Activated naive CD4-positive, alpha-beta T cell treated with anti-CD3 and anti-CD28 coated beads, Interleukin-2, amount 50 U/mL, for 72 hours (primary cell): ENCODE measurements at regions not wholly inside any gene's neighbourhood (a gene's known extent, or its start where the extent isn't known, plus 50 kb on each side); places are given as distances from the start of the nearest gene placed in this dataset.
A peak's percentile ranks its signal among the peaks of the same experiment; 100 is the strongest.

Experiments used
- ATAC-seq, 2 donors: fragments of 150-1000 bp; cut with Tn5 transposase; 2 replicates each; pipeline ENCODE4 v1.10.0; 2021; ENCODE audit warnings: mild to moderate bottlenecking in 2 of 2, moderate library complexity in 2 of 2
- DNase-seq, 2 donors: peaks; one replicate each; pipeline ENCODE4 v3.0.0; 2021 to 2022; ENCODE audit warnings: low spot score in 2 of 2
- H3K27ac Mint-ChIP-seq, 2 donors: one replicate each; pipeline ENCODE4 v1.8.0; 2022; ENCODE audit warnings: mild to moderate bottlenecking in 2 of 2, mixed read lengths in 2 of 2
- H3K36me3 Mint-ChIP-seq, 2 donors: one replicate each; pipeline ENCODE4 v1.8.0; 2022; ENCODE audit warnings: mixed read lengths in 2 of 2
- H3K9me3 Mint-ChIP-seq, 2 donors: one replicate each; pipeline ENCODE4 v1.8.0; 2022; ENCODE audit warnings: mixed read lengths in 2 of 2

DNA sequence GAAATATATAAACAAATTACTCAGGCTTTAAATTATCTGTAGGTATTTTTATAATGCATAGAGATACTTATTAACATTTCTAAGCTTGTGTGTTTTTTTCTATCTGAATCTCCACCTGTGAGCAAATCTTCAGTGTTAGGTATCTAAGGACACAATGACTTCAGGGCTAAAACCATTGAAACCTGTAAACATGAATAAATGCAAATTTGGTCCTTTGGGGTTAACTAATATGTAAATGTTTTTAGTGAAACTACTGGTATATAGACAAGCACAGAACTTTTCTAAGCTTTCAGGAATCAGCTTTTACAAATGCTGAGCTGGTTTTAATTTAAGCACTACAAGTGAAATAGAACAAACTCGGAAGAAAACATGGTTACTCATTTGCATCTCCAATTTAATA is 147.9 kb downstream of the FBXO8 start:
- DNase-seq: no peak
- H3K27ac Mint-ChIP-seq: no peak overlapping the region
- H3K36me3 Mint-ChIP-seq: no peaks in the 10 kb centered on the region
- no peaks in the 10 kb centered on the region for H3K9me3 Mint-ChIP-seq
- ATAC-seq: no peak

DNA sequence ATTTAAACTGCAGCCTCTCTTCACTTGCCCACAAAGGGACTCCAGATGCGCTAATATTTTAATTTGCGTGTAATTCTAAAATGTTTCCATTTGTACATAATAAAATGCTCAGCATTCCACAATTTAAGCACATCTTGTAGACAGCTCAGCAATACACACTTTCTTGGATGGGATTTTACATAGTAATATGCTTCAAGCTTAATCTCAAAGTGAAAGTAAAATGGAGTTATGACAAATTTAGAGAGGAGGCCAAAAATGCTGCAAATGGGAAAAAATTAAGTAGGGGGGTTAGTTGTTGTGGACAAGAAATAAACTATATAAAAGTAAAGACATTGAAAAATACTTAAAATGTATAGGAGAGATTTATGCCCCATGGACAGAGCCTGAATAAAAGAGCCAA is 149.1 kb downstream of the FBXO8 start:
- no peak overlapping the region for H3K27ac Mint-ChIP-seq
- ATAC-seq (no peak), DNase-seq (no peak)
- no peaks in the 10 kb centered on the region for H3K9me3 Mint-ChIP-seq
- H3K36me3 Mint-ChIP-seq: no peaks in the 10 kb centered on the region

DNA sequence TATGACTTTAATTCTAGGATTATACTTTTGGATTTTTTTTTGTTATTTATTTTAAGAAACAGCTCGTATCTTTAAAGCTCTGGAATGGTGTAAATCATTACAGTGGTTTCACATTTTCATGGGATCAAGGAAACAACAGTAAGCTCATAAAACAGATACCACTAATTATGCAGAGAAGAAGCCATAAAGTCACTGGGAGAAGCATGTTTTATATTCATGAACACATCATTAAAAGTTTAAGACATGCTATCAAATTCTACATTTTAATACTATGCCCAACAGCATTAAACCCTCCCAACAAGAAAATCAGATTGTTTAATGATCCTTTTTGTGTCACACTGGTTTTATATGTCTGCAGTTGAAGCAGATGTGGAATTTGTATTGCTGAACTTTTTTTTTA is 149.9 kb downstream of the FBXO8 start:
- DNase-seq (no peak), ATAC-seq (no peak)
- no peaks in the 10 kb centered on the region for H3K9me3 Mint-ChIP-seq
- H3K27ac Mint-ChIP-seq: no peak overlapping the region
- no peaks in the 10 kb centered on the region for H3K36me3 Mint-ChIP-seq

DNA sequence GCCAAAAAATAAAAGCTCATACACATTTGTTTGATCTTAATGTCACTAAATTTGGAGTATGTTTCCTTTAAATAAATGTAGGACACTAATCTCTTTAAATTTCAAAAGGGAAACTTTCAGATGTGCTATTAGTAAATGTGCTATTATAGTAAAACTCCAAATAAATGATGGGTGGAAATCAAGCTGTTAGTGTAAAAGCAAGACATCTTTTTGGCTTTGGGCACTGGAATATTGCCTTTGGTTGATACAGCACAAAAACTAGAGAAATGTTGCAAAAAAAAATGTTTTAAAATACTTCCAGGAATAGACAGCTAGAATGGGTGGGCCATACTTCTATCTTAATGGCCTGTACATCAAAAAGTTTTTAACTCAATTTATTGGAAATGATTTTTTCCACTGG is 151.6 kb downstream of the FBXO8 start:
- H3K27ac Mint-ChIP-seq: no peak overlapping the region
- no peaks in the 10 kb centered on the region for H3K36me3 Mint-ChIP-seq
- no peaks in the 10 kb centered on the region for H3K9me3 Mint-ChIP-seq
- ATAC-seq (no peak), DNase-seq (no peak)

DNA sequence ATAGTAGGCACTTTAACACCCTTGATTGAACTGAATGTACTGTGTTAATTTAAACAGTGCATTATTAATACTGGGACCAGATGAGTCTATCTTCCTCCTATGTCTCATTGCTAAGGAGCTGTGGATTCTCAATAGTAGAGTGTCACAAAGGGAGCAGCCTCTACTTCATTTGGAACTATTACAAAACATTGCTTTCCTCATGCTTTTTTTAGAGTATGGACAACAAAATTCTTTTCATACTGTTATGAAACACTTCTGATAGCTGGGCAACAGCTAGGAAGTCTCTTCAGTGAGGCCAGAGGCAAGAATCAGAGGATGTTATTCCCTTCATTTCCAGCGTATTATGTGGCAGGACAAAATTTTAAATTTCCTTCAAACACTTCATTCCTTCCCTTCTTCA is 160.8 kb downstream of the FBXO8 start:
- H3K9me3 Mint-ChIP-seq: no peaks in the 10 kb centered on the region
- H3K36me3 Mint-ChIP-seq: peaks cover 0 to 6% of the 10 kb centered on the region in 2 donors
- H3K27ac Mint-ChIP-seq: no peak overlapping the region
- DNase-seq (no peak), ATAC-seq (no peak)

DNA sequence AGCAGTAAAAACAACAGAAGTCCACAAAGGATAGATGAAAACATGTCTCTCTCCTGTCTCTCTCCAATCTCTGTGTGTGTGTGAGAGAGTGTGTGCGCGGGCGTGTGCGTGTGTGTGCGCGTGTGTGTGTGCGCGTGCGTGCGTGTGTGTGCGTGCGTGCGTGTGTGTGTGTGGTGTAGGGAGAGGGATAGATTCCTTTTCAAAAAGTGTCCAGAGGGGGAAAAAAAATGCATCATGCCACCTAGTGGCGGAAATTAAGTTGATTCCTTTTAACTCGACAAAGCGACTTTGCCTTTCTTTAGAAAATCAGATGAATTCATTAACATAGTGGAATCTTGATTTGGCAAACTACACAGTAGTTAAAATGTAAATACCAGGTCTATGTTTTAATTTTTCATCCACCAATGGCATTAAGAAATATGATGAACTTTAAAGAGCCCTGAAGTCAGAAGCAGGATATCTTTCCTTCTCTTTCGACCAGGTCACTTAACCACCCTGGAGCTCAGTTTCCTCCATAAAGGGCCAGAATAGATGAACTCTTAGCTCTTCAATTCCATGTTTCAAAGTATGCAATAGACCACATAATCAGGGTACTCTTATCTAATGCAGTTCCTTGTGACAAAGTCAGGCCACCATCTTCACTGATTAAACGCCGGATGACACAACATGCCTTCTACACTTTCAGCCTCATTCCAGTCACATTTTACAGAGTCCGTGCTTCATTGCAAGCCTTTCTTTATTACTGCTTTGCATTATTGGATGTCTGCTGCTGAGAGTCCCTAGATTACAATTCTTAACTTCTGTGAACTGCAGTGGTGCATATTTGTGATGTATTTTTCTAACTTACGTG is 162.8 kb downstream of the FBXO8 start:
- DNase-seq (peak in 1 of 2 donors; percentile 16), ATAC-seq (peak in 1 of 2 donors; percentile 71)
- no peaks in the 10 kb centered on the region for H3K9me3 Mint-ChIP-seq
- H3K27ac Mint-ChIP-seq: no peak overlapping the region
- H3K36me3 Mint-ChIP-seq: peaks cover 0 to 6% of the 10 kb centered on the region in 2 donors

DNA sequence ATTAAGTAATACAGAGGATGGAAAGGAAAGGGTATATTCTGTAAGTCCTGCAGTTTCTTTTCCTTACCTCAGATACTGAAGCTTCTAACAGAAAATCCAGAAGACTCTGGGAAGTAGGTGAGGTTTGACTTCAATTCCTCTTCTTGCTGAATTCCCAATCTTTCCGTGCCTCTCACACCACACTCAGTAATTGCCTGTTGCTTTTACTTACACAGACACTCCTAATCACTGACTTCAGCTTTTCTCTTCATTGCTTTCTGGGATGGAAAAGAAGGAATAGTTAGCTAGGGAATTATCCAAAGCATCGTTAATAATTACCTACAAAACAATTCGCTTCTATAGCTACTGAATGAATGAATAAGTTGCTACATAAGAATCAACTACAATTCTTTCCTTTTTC is 163.6 kb downstream of the FBXO8 start:
- H3K27ac Mint-ChIP-seq: no peak overlapping the region
- no peak for ATAC-seq
- no peaks in the 10 kb centered on the region for H3K9me3 Mint-ChIP-seq
- H3K36me3 Mint-ChIP-seq: peaks cover 0 to 6% of the 10 kb centered on the region in 2 donors
- no peak for DNase-seq

DNA sequence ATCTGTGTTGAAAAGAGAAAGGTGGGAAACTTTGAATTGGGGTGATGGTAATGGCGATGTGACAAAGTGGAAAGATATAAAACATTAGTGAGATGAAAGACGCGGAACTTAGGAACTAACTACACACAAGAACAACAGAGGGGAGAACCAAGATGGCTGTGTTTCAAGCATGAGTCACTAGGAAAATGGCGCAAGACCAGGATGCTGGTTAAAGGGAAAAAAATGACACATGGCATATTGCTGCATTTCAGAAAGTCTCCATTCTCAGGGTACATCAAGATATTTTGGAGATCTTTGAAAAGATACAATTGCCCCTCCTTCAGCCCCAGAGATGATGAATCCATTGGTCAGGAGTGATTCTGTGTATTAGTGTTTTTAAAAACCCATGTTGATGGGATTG is 164.4 kb downstream of the FBXO8 start:
- H3K9me3 Mint-ChIP-seq: no peaks in the 10 kb centered on the region
- H3K27ac Mint-ChIP-seq: no peak overlapping the region
- ATAC-seq (no peak), DNase-seq (no peak)
- H3K36me3 Mint-ChIP-seq: peaks cover 0 to 6% of the 10 kb centered on the region in 2 donors

DNA sequence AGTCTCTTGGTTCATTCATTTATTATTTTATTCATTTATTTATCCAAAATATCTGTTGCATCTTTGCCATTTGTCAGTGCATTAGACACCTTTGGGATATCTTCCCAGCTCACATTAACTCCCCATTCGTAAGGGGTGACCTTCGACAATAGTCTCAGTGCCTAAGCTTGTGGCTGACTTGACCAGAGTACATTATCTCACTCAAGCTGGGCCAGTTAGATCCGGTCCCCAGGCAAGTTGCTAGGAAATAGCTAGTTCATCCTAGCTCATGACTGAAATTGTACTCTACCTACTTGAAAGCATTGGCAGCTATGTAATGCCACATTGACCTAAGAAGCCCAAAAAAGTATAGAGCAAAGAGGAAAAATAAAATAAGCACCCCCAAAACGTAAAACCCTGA is 165.3 kb downstream of the FBXO8 start:
- ATAC-seq (no peak), DNase-seq (no peak)
- H3K27ac Mint-ChIP-seq: no peak overlapping the region
- H3K9me3 Mint-ChIP-seq: no peaks in the 10 kb centered on the region
- peaks cover 0 to 6% of the 10 kb centered on the region in 2 donors for H3K36me3 Mint-ChIP-seq

DNA sequence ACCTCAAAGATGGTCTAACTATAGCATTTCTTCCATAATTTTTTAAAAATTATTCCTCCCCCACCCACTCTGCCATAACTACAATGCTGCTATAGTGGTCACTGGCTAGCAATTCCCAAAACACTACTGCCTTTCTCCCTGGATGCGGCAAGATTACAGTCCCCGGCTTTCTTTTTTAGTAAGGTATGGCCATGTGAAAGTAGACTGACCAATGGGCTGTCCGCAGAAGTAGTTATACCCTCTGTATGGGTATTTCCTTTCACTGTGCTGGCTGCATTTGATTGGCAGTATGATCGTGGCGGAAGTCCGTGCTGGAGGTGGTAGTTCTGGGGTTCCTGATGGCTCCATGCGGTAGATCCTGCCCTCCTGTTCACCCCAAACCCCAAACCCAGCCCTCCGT is 166.0 kb downstream of the FBXO8 start:
- no peaks in the 10 kb centered on the region for H3K9me3 Mint-ChIP-seq
- no peak for ATAC-seq
- H3K36me3 Mint-ChIP-seq: peaks cover 0 to 6% of the 10 kb centered on the region in 2 donors
- DNase-seq: no peak
- no peak overlapping the region for H3K27ac Mint-ChIP-seq

DNA sequence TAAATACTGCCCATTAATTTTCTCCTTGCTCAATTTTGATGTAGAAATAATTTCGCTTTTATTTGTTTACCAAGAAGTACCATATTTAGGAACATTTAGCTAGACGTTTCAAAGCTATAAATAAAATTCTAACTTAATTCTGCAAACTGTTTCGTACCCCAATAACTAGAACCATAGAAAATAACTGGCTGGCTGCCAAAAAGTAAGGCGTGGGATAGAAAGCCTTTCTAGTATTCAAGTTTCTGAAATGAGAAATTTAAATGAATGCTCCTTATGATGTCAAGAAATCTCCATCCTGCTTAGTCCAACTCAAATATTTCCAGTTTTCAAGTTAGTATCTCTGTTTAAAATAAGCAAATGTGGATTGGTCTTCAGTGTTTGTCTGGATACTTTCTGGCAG is 167.4 kb downstream of the FBXO8 start:
- DNase-seq: no peak
- no peak for ATAC-seq
- Mint-ChIP-seq H3K36me3 (peaks cover 0 to 6% of the 10 kb centered on the region in 2 donors), H3K9me3 (no peaks in the 10 kb centered on the region), H3K27ac (no peak overlapping the region)

DNA sequence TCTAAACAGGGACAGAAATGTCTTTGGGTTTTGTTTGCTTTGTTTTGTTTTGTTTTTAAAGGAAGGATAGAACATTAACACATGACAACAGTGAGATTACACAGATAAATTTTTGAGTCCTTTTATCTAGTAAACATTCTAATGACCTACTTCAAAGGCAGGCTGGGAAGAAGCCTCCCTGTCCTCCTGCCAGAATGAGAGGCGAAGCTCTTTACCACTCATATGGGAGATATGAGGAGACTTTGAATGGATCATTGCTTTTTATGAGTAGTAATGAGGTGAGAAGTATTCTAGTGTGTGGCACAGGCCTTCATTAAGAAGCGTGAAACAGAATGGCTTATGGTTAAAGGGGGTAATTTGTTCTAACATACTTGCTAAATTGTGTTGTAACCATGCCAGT is 172.0 kb downstream of the FBXO8 start:
- Mint-ChIP-seq H3K9me3 (no peaks in the 10 kb centered on the region), H3K36me3 (no peaks in the 10 kb centered on the region), H3K27ac (no peak overlapping the region)
- DNase-seq: no peak
- no peak for ATAC-seq

DNA sequence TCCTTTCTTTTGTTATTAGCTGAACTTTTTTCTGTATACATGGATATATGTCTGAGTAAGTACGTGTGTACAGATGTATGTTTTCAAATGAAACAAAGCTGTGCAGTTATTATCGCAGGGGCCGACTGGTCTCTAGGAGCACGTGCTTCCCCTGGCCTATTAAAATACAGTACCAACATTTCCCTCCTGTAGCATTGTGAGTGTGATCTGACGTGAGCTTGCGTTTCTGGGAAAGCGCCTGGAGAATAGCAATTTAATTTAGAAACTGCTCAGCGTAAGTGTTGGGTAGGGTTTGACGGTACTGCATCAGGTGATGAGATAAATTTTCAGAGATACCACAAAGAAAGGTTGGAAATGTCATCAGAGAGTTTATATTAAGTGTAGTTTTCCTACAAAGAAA is 173.3 kb downstream of the FBXO8 start:
- DNase-seq: no peak
- ATAC-seq: no peak
- Mint-ChIP-seq H3K9me3 (no peaks in the 10 kb centered on the region), H3K36me3 (no peaks in the 10 kb centered on the region), H3K27ac (no peak overlapping the region)

DNA sequence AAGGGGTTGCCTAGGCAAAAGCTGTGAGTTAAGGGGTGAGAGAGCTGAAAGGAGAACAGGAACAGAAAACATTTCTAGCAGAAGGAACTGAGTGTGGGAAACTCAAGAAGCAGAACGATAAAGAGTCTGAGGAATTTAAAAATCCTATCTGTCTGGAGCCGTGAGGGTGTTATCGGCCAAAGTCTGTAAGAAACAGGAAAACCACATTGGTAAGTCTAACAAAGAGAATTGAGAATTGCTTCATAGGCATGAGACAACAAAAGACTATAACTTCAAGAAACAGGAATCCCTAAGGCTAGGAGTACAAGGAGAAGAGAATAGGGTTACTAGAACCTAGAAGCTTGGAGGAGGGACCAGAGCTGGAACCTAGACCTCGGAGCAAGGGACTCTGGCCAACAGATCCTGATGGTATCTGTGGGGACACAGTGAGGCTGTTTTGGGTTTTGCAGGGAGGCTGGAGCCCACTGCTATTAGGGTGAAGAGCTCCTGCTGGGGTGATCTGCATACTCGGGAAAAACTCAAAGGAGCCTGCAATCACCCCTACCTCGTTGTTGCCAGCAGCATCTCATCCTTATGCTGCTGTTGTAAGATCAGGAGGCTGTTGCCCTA is 175.6 kb downstream of the FBXO8 start:
- no peak overlapping the region for H3K27ac Mint-ChIP-seq
- H3K9me3 Mint-ChIP-seq: no peaks in the 10 kb centered on the region
- DNase-seq: no peak
- no peaks in the 10 kb centered on the region for H3K36me3 Mint-ChIP-seq
- ATAC-seq: no peak

DNA sequence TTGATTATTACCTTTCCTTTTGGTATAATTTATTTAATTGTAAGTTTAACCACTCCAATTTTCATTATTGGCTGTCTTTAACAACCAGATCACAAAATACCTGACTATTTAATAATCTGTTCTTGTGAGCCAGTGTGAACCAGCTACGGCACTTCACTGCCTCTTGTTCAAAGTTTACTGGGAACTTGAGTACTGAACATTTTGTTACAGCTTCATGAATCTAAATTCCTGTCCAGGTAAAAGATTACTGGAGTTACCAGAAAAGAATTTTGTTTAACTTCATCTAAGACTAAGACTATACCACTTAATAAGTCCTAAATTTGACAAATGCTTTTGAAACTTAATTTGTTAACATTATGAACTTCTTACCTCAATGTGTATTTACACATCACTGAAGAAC is 178.3 kb downstream of the FBXO8 start:
- no peak for DNase-seq
- Mint-ChIP-seq H3K27ac (no peak overlapping the region), H3K9me3 (no peaks in the 10 kb centered on the region), H3K36me3 (no peaks in the 10 kb centered on the region)
- no peak for ATAC-seq

DNA sequence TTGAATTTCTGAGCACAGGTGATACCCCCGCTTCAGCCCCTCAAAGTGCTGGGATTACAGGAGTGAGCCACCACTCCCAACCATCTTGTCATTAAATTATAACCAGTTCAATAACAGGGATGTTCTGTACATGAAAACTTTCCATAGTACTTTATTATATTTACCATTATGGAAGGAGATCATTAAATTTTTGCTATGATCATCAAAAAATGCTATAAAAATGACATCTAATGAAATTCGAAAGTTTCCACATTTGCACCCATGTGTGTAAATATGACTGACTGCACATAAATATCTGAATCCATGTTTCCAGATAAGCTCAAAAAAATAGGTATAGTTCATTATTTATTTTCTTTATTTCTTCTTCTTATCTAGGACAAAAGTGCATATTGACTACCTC is 182.6 kb downstream of the FBXO8 start:
- H3K9me3 Mint-ChIP-seq: no peaks in the 10 kb centered on the region
- ATAC-seq: no peak
- no peaks in the 10 kb centered on the region for H3K36me3 Mint-ChIP-seq
- H3K27ac Mint-ChIP-seq: no peak overlapping the region
- DNase-seq: no peak

DNA sequence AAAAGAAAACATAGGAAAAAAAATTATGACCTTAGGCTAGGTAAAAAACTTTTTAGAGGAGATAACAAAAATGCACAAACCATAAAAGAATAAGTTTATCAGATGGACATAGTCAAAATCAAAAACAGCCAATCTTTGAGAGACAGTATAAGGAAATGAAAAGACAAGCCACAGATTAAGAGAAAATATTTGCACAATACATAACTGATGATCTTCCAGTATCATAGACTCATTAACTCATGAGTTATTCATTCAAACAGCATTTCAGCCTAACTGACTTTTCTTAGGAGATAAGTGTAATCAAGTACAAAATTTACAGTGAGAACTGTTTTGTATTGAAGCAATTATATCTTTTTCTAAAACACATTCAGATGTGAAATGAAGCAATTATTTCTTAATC is 183.8 kb downstream of the FBXO8 start:
- H3K27ac Mint-ChIP-seq: no peak overlapping the region
- ATAC-seq: no peak
- DNase-seq: no peak
- H3K36me3 Mint-ChIP-seq: no peaks in the 10 kb centered on the region
- H3K9me3 Mint-ChIP-seq: no peaks in the 10 kb centered on the region

DNA sequence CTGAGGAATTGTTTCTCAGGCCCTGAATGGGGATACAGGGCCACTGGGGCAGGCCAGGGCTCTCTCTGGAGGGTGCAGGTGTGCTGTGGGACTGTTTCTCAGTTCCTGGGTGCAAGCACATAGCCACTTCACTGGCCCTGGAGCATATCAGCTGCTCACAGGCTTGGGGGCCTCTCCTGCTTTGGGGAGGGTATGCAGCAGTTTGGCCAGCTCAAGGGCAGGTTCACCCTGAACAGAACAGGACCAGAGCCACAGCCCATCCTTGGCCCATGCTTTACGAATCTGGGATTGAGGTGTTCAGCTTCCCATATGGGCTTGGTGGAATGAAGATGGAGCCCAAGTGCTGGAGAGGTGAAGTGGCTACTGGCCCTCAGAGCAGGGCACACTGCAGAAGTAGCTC is 186.5 kb downstream of the FBXO8 start:
- DNase-seq: no peak
- Mint-ChIP-seq H3K27ac (no peak overlapping the region), H3K9me3 (no peaks in the 10 kb centered on the region), H3K36me3 (no peaks in the 10 kb centered on the region)
- no peak for ATAC-seq
